PC-9 (cell line): ENCODE measurements at regions not wholly inside any gene's neighbourhood (a gene's known extent, or its start where the extent isn't known, plus 50 kb on each side); places are given as distances from the start of the nearest gene placed in this dataset.

Experiments used
- BruUV-seq: library from RNA; stranded (reverse); fragments of 400-500 nt; replicated peaks from 2 replicates; lab custom pipeline; 2021; lab: Mats Ljungman, UMichigan
- CTCF ChIA-PET: fragments of 300-600 bp; sonication (Branson Sonifier 250); formaldehyde crosslinking; loops from one replicate; lab custom pipeline; 2022; ENCODE audit warnings: antibody characterized with exemption; lab: Charles Lee
- POLR2A ChIA-PET: fragments of 300-600 bp; sonication (Branson Sonifier 250); formaldehyde crosslinking; loops from one replicate; lab custom pipeline; 2022; ENCODE audit warnings: antibody characterized with exemption; ENCODE audit not compliant: unreplicated experiment; lab: Charles Lee
- DNase-seq, 2 experiments: peaks; one replicate each; pipeline versions ENCODE4 v3.0.0 to v3.0.0-alpha.2; 2015 to 2022; ENCODE audit warnings: mixed read lengths in 1 of 2
- H2AFZ ChIP-seq: fragments of 200-600 bp; sonication (generic); 2 replicates; pipeline ENCODE4 v1.8.1; 2017; ENCODE audit warnings: antibody characterized with exemption
- H3F3A ChIP-seq: fragments of 200-600 bp; sonication (generic); 2 replicates; pipeline ENCODE4 v1.8.1; 2017; ENCODE audit warnings: antibody characterized with exemption, mild to moderate bottlenecking, low read depth; ENCODE audit not compliant: insufficient read depth
- H3K27ac ChIP-seq: fragments of 200-600 bp; sonication (generic); 2 replicates; pipeline ENCODE4 v1.6.1; 2016; ENCODE audit warnings: mixed run types
- H3K27me3 ChIP-seq: fragments of 200-600 bp; sonication (generic); 2 replicates; pipeline ENCODE4 v1.6.1; 2016; ENCODE audit warnings: low read depth, mixed run types; ENCODE audit not compliant: insufficient read depth
- H3K36me3 ChIP-seq: fragments of 200-600 bp; sonication (generic); 2 replicates; pipeline ENCODE4 v1.6.1; 2016; ENCODE audit warnings: low read depth, mixed run types
- H3K4me1 ChIP-seq: fragments of 200-600 bp; sonication (generic); replicated peaks from 2 replicates; pipeline ENCODE4 v1.6.1; 2016; ENCODE audit warnings: mixed run types; ENCODE audit not compliant: insufficient read depth
- H3K4me2 ChIP-seq: fragments of 200-600 bp; sonication (generic); 2 replicates; pipeline ENCODE4 v1.6.1; 2017; ENCODE audit warnings: mixed run types
- H3K4me3 ChIP-seq: fragments of 200-600 bp; sonication (generic); 2 replicates; pipeline ENCODE4 v1.6.1; 2016; ENCODE audit warnings: mixed run types
- H3K79me2 ChIP-seq: fragments of 200-600 bp; sonication (generic); 2 replicates; pipeline ENCODE4 v1.6.1; 2017; ENCODE audit warnings: low read depth, mixed run types
- H3K9me2 ChIP-seq: fragments of 200-600 bp; sonication (generic); 2 replicates; pipeline ENCODE4 v1.8.1; 2017; ENCODE audit warnings: mild to moderate bottlenecking; ENCODE audit not compliant: insufficient read depth
- H3K9me3 ChIP-seq: fragments of 200-600 bp; sonication (generic); 2 replicates; pipeline ENCODE4 v1.8.1; 2016; ENCODE audit warnings: low read depth; ENCODE audit not compliant: insufficient read depth
- H4K20me1 ChIP-seq: fragments of 200-600 bp; sonication (generic); 2 replicates; pipeline ENCODE4 v1.8.1; 2017; ENCODE audit not compliant: insufficient read depth
- CTCF ChIP-seq: fragments of 200-600 bp; sonication (generic); conservative IDR thresholded peaks from 2 replicates; pipeline ENCODE4 v1.6.1; 2017; ENCODE audit warnings: mixed run types, antibody characterized with exemption, mild to moderate bottlenecking, moderate library complexity
- EZH2 ChIP-seq: fragments of 200-600 bp; sonication (generic); IDR thresholded peaks from 2 replicates; pipeline ENCODE4 v1.8.0; 2017; ENCODE audit warnings: antibody characterized with exemption, low read depth
- intact Hi-C: fragments of 100-400 bp; cut with micrococcal nuclease; formaldehyde crosslinking; loops from one replicate; pipeline ENCODE4 v1.10.0; 2022; ENCODE audit not compliant: unreplicated experiment

GRCh38 chr13:54643863-54644262, 1615.2 kb downstream of the OLFM4 start:
- H3K9me3 ChIP-seq = no peaks in the 10 kb centered on the region
- no TSS peak for BruUV-seq
- no peak overlapping the region for H2AFZ ChIP-seq
- H3K4me3 ChIP-seq = no peak overlapping the region
- H3K36me3 ChIP-seq = no peaks in the 10 kb centered on the region
- no peaks in the 10 kb centered on the region for H3K9me2 ChIP-seq
- intact Hi-C loops = no loop called here
- H3K27ac ChIP-seq = no peak overlapping the region
- no peak overlapping the region for H3K4me2 ChIP-seq
- CTCF ChIA-PET = no interaction called here
- DNase-seq = no peak
- H3K4me1 ChIP-seq = no peaks in the 10 kb centered on the region
- POLR2A ChIA-PET = interaction anchor here (0.7 kb wide), 1 partner anchor 50 kb away, joined by 6 read pairs; no protein-coding TSS in a partner anchor
- TF ChIP-seq CTCF (no peak), EZH2 (no peak)
- H4K20me1 ChIP-seq = no peaks in the 10 kb centered on the region
- no peaks in the 10 kb centered on the region for H3K79me2 ChIP-seq
- H3F3A ChIP-seq = no peaks in the 10 kb centered on the region
- no peaks in the 10 kb centered on the region for H3K27me3 ChIP-seq

- Histone ChIP-seq H3K9me3 (no peaks in the 10 kb centered on the region), H3K9me2 (no peaks in the 10 kb centered on the region), H3K4me1 (no peaks in the 10 kb centered on the region), H3K4me3 (no peak overlapping the region), H3K36me3 (no peaks in the 10 kb centered on the region), H3K4me2 (no peak overlapping the region), H3F3A (no peaks in the 10 kb centered on the region), H3K27me3 (no peaks in the 10 kb centered on the region), H4K20me1 (no peaks in the 10 kb centered on the region), H3K79me2 (no peaks in the 10 kb centered on the region), H2AFZ (no peak overlapping the region), H3K27ac (no peak overlapping the region)
- ChIA-PET POLR2A (no interaction called here), CTCF (no interaction called here)
- DNase-seq = no peak
- intact Hi-C loops = no loop called here
- BruUV-seq = no TSS peak
- no peak for TF ChIP-seq EZH2
- no peak for TF ChIP-seq CTCF
Observed at GRCh38 chr13:54647275-54647674, 1618.7 kb downstream of the OLFM4 start.

GRCh38 chr13:54657588-54657987, 1629.0 kb downstream of the OLFM4 start:
- Histone ChIP-seq H4K20me1 (no peaks in the 10 kb centered on the region), H3K4me2 (no peak overlapping the region), H3K9me3 (no peaks in the 10 kb centered on the region), H3K9me2 (no peaks in the 10 kb centered on the region; the same call in 1 of the 2 replicates), H3K36me3 (no peaks in the 10 kb centered on the region), H3K79me2 (no peaks in the 10 kb centered on the region), H3F3A (no peaks in the 10 kb centered on the region), H3K27ac (no peak overlapping the region), H3K27me3 (no peaks in the 10 kb centered on the region), H2AFZ (no peak overlapping the region), H3K4me3 (no peak overlapping the region), H3K4me1 (no peaks in the 10 kb centered on the region)
- TF ChIP-seq CTCF (no peak), EZH2 (no peak)
- intact Hi-C loops = no loop called here
- CTCF ChIA-PET = no interaction called here
- no TSS peak for BruUV-seq
- POLR2A ChIA-PET = no interaction called here
- no peak for DNase-seq
